PC-9 (cell line): ENCODE measurements at regions not wholly inside any gene's neighbourhood (a gene's known extent, or its start where the extent isn't known, plus 50 kb on each side); places are given as distances from the start of the nearest gene placed in this dataset.

ENCODE experiments used
- BruUV-seq: library from RNA; stranded (reverse); fragments of 400-500 nt; replicated peaks from 2 replicates; lab custom pipeline; 2021; lab: Mats Ljungman, UMichigan
- CTCF ChIA-PET: fragments of 300-600 bp; sonication (Branson Sonifier 250); formaldehyde crosslinking; loops from one replicate; lab custom pipeline; 2022; ENCODE audit warnings: antibody characterized with exemption; lab: Charles Lee
- POLR2A ChIA-PET: fragments of 300-600 bp; sonication (Branson Sonifier 250); formaldehyde crosslinking; loops from one replicate; lab custom pipeline; 2022; ENCODE audit warnings: antibody characterized with exemption; ENCODE audit not compliant: unreplicated experiment; lab: Charles Lee
- DNase-seq, 2 experiments: peaks; one replicate each; pipeline versions ENCODE4 v3.0.0 to v3.0.0-alpha.2; 2015 to 2022; ENCODE audit warnings: mixed read lengths in 1 of 2
- H2AFZ ChIP-seq: fragments of 200-600 bp; sonication (generic); 2 replicates; pipeline ENCODE4 v1.8.1; 2017; ENCODE audit warnings: antibody characterized with exemption
- H3F3A ChIP-seq: fragments of 200-600 bp; sonication (generic); 2 replicates; pipeline ENCODE4 v1.8.1; 2017; ENCODE audit warnings: antibody characterized with exemption, mild to moderate bottlenecking, low read depth; ENCODE audit not compliant: insufficient read depth
- H3K27ac ChIP-seq: fragments of 200-600 bp; sonication (generic); 2 replicates; pipeline ENCODE4 v1.6.1; 2016; ENCODE audit warnings: mixed run types
- H3K27me3 ChIP-seq: fragments of 200-600 bp; sonication (generic); 2 replicates; pipeline ENCODE4 v1.6.1; 2016; ENCODE audit warnings: low read depth, mixed run types; ENCODE audit not compliant: insufficient read depth
- H3K36me3 ChIP-seq: fragments of 200-600 bp; sonication (generic); 2 replicates; pipeline ENCODE4 v1.6.1; 2016; ENCODE audit warnings: low read depth, mixed run types
- H3K4me1 ChIP-seq: fragments of 200-600 bp; sonication (generic); replicated peaks from 2 replicates; pipeline ENCODE4 v1.6.1; 2016; ENCODE audit warnings: mixed run types; ENCODE audit not compliant: insufficient read depth
- H3K4me2 ChIP-seq: fragments of 200-600 bp; sonication (generic); 2 replicates; pipeline ENCODE4 v1.6.1; 2017; ENCODE audit warnings: mixed run types
- H3K4me3 ChIP-seq: fragments of 200-600 bp; sonication (generic); 2 replicates; pipeline ENCODE4 v1.6.1; 2016; ENCODE audit warnings: mixed run types
- H3K79me2 ChIP-seq: fragments of 200-600 bp; sonication (generic); 2 replicates; pipeline ENCODE4 v1.6.1; 2017; ENCODE audit warnings: low read depth, mixed run types
- H3K9me2 ChIP-seq: fragments of 200-600 bp; sonication (generic); 2 replicates; pipeline ENCODE4 v1.8.1; 2017; ENCODE audit warnings: mild to moderate bottlenecking; ENCODE audit not compliant: insufficient read depth
- H3K9me3 ChIP-seq: fragments of 200-600 bp; sonication (generic); 2 replicates; pipeline ENCODE4 v1.8.1; 2016; ENCODE audit warnings: low read depth; ENCODE audit not compliant: insufficient read depth
- H4K20me1 ChIP-seq: fragments of 200-600 bp; sonication (generic); 2 replicates; pipeline ENCODE4 v1.8.1; 2017; ENCODE audit not compliant: insufficient read depth
- EZH2 ChIP-seq: fragments of 200-600 bp; sonication (generic); IDR thresholded peaks from 2 replicates; pipeline ENCODE4 v1.8.0; 2017; ENCODE audit warnings: antibody characterized with exemption, low read depth
- intact Hi-C: fragments of 100-400 bp; cut with micrococcal nuclease; formaldehyde crosslinking; loops from one replicate; pipeline ENCODE4 v1.10.0; 2022; ENCODE audit not compliant: unreplicated experiment
- TF ChIP-seq, protein P1 (sequence below): fragments of 200-600 bp; sonication (generic); conservative IDR thresholded peaks from 2 replicates; pipeline ENCODE4 v1.6.1; 2017; ENCODE audit warnings: mixed run types, antibody characterized with exemption, mild to moderate bottlenecking, moderate library complexity

DNA sequence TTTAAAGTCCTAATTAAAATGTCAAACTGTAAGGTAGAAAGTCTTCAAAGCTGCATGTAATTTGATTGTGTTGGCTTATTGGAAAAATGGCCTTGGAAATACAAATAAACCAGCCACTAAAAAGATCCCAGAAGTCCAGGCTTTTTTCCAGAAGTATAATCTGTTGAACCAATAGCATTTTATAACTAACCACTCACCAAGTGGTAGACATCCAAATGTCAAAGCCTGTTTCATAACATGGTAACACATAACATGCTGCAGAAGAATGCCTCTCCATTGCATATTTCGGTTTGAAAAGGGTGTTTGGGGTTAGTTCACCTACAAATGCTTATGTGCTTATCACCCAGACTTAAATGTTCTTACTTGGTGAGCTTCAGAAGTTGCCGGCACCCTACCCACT, 183.7 kb upstream of the DIO2 start:
- H3K27me3 ChIP-seq: no peaks in the 10 kb centered on the region
- no TSS peak for BruUV-seq
- ChIA-PET POLR2A (no interaction called here), CTCF (no interaction called here)
- intact Hi-C loops: no loop called here
- DNase-seq: no peak
- H2AFZ ChIP-seq: no peak overlapping the region
- no peak overlapping the region for H3K4me3 ChIP-seq
- TF ChIP-seq, protein P1, sequence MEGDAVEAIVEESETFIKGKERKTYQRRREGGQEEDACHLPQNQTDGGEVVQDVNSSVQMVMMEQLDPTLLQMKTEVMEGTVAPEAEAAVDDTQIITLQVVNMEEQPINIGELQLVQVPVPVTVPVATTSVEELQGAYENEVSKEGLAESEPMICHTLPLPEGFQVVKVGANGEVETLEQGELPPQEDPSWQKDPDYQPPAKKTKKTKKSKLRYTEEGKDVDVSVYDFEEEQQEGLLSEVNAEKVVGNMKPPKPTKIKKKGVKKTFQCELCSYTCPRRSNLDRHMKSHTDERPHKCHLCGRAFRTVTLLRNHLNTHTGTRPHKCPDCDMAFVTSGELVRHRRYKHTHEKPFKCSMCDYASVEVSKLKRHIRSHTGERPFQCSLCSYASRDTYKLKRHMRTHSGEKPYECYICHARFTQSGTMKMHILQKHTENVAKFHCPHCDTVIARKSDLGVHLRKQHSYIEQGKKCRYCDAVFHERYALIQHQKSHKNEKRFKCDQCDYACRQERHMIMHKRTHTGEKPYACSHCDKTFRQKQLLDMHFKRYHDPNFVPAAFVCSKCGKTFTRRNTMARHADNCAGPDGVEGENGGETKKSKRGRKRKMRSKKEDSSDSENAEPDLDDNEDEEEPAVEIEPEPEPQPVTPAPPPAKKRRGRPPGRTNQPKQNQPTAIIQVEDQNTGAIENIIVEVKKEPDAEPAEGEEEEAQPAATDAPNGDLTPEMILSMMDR: no peak
- no peak for TF ChIP-seq EZH2
- no peaks in the 10 kb centered on the region for H4K20me1 ChIP-seq
- no peak overlapping the region for H3K4me2 ChIP-seq
- H3K79me2 ChIP-seq: no peaks in the 10 kb centered on the region
- peaks cover 4% of the 10 kb centered on the region for H3K9me3 ChIP-seq
- peaks cover 20% of the 10 kb centered on the region for H3K4me1 ChIP-seq
- peaks cover 15% of the 10 kb centered on the region; the same call in 1 of the 2 replicates for H3F3A ChIP-seq
- H3K36me3 ChIP-seq: no peaks in the 10 kb centered on the region
- H3K9me2 ChIP-seq: no peaks in the 10 kb centered on the region
- no peak overlapping the region for H3K27ac ChIP-seq

DNA sequence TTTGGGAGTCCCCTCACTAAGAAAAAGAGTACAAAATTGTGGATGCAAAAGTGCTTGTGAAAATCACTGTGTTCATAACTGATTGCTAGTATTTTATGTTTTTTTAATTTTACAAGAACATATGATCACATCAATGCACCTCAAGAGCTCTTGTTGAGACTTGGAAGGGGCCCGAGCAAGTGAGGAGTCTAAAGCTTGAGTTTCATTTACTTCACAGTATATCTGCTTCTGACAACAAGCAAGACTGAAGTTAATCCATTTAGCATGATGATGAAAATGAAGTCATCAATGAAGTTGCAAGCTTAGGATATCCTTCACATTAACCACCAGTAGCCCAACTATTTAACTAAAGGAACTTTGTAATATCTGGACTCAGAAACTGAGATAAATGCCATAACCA, 182.5 kb upstream of the DIO2 start:
- POLR2A ChIA-PET: no interaction called here

GRCh38 chr14:80390906-80391305, 179.6 kb upstream of the DIO2 start:
- Histone ChIP-seq H3K4me2 (peak overlapping the region; percentile 40), H3K9me3 (peaks cover 7% of the 10 kb centered on the region), H3F3A (peaks cover 29% of the 10 kb centered on the region), H3K27ac (peak overlapping the region; percentile 49), H4K20me1 (no peaks in the 10 kb centered on the region), H3K9me2 (no peaks in the 10 kb centered on the region), H3K4me3 (no peak overlapping the region), H3K27me3 (no peaks in the 10 kb centered on the region), H3K4me1 (peaks cover 40% of the 10 kb centered on the region), H2AFZ (no peak overlapping the region), H3K79me2 (no peaks in the 10 kb centered on the region), H3K36me3 (no peaks in the 10 kb centered on the region)
- CTCF ChIA-PET: no interaction called here
- peak; percentile 59 to 87 for DNase-seq
- BruUV-seq: no TSS peak
- TF ChIP-seq, protein P1: no peak
- TF ChIP-seq EZH2: no peak
- intact Hi-C loops: loop anchor here (1.0 to 5.0 kb wide), 4 partner anchors 34 to 247 kb away; no protein-coding TSS in a partner anchor
- POLR2A ChIA-PET: interaction anchor here (0.5 to 0.6 kb wide), 5 partner anchors 179 to 551 kb away, joined by 3 to 10 read pairs (median 6); partner anchors contain the start of gene CEP128

More for the DNA sequence above, 182.5 kb upstream of the DIO2 start:
- Histone ChIP-seq H4K20me1 (no peaks in the 10 kb centered on the region), H3K27me3 (no peaks in the 10 kb centered on the region), H3K79me2 (no peaks in the 10 kb centered on the region), H3K4me2 (no peak overlapping the region), H3F3A (peaks cover 24% of the 10 kb centered on the region), H2AFZ (no peak overlapping the region), H3K9me3 (peaks cover 7% of the 10 kb centered on the region), H3K36me3 (no peaks in the 10 kb centered on the region), H3K4me1 (peaks cover 32% of the 10 kb centered on the region), H3K4me3 (no peak overlapping the region), H3K9me2 (no peaks in the 10 kb centered on the region), H3K27ac (no peak overlapping the region)
- TF ChIP-seq, protein P1: no peak
- no TSS peak for BruUV-seq
- intact Hi-C loops: loop anchor here (5.0 kb wide), 1 partner anchor 174 kb away; no protein-coding TSS in a partner anchor
- no peak for DNase-seq
- CTCF ChIA-PET: no interaction called here
